Esophagus muscularis mucosa (tissue), 4 donors: ENCODE measurements at regions not wholly inside any gene's neighbourhood (a gene's known extent, or its start where the extent isn't known, plus 50 kb on each side); places are given as distances from the start of the nearest gene placed in this dataset.

ENCODE experiments used
- EP300 ChIP-seq: sonication (generic); formaldehyde crosslinking; IDR thresholded peaks from one replicate; pipeline ENCODE4 v1.6.1; 2017; ENCODE audit warnings: antibody characterized with exemption
- POLR2A ChIP-seq: fragments of 450-650 bp; IDR thresholded peaks from one replicate; pipeline ENCODE4 v1.6.1; 2017; ENCODE audit warnings: antibody characterized with exemption, moderate library complexity, mild to moderate bottlenecking, low read depth
- POLR2AphosphoS5 ChIP-seq, 2 donors: sonication (generic); formaldehyde crosslinking; IDR thresholded peaks; one replicate each; pipeline ENCODE4 v1.6.1; 2017; ENCODE audit warnings: antibody characterized with exemption in 2 of 2
- TF ChIP-seq, protein P1 (sequence below), 3 experiments: fragments of 200-600 bp in 2 of 3; fragments of 450-650 bp in 1 of 3; sonication (generic) in 2 of 3; IDR thresholded peaks; one replicate each; pipeline ENCODE4 v1.5.1; 2017 to 2019; ENCODE audit warnings: antibody characterized with exemption in 3 of 3, mild to moderate bottlenecking in 2 of 3, moderate library complexity in 1 of 3

- TF ChIP-seq, protein P1, sequence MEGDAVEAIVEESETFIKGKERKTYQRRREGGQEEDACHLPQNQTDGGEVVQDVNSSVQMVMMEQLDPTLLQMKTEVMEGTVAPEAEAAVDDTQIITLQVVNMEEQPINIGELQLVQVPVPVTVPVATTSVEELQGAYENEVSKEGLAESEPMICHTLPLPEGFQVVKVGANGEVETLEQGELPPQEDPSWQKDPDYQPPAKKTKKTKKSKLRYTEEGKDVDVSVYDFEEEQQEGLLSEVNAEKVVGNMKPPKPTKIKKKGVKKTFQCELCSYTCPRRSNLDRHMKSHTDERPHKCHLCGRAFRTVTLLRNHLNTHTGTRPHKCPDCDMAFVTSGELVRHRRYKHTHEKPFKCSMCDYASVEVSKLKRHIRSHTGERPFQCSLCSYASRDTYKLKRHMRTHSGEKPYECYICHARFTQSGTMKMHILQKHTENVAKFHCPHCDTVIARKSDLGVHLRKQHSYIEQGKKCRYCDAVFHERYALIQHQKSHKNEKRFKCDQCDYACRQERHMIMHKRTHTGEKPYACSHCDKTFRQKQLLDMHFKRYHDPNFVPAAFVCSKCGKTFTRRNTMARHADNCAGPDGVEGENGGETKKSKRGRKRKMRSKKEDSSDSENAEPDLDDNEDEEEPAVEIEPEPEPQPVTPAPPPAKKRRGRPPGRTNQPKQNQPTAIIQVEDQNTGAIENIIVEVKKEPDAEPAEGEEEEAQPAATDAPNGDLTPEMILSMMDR (IDR thresholded peaks at IDR 0.05), result no peak
- TF ChIP-seq POLR2A (no peak), EP300 (no peak), POLR2AphosphoS5 (IDR thresholded peaks at IDR 0.05) (no peak)
Observed at GRCh38 chr5:131021646-131022045, 143.4 kb downstream of the HINT1 start.
